Fibroblast of the aortic adventitia (primary cell): ENCODE measurements at regions not wholly inside any gene's neighbourhood (a gene's known extent, or its start where the extent isn't known, plus 50 kb on each side); places are given as distances from the start of the nearest gene placed in this dataset.

Source experiments
- DNase-seq: peaks from one replicate; pipeline ENCODE4 v3.0.0-alpha.2; 2010; ENCODE audit warnings: low read depth
- H3K4me3 ChIP-seq: 2 replicates; pipeline ENCODE4 v1.5.1; 2011; ENCODE audit warnings: low read depth, mild to moderate bottlenecking, control low read depth, low read length, moderate library complexity
- TF ChIP-seq, protein P1 (sequence below): IDR thresholded peaks from 2 replicates; pipeline ENCODE4 v1.5.1; 2011; ENCODE audit warnings: mild to moderate bottlenecking, low read length, control low read depth, inconsistent platforms; ENCODE audit not compliant: insufficient read depth

DNA sequence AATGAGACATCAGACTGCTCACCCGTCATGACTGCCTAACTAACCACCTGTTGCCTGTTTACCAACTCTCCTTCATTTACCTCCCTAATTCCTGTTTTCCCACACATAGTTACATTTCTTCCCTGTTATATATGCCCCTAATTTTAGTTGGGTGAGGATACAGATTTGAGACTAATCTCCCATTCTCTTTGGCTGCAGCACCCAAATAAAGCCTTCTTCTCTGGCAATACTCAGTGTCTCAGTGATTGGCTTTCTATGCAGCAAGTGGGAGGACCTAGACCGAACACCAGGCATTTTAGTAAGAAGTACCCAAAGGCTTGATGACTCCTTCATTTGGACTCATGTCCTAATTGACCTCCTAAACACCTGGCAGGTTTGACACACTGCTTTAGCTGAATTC lies 147.2 kb downstream of the TRIB2 start:
- TF ChIP-seq, protein P1, sequence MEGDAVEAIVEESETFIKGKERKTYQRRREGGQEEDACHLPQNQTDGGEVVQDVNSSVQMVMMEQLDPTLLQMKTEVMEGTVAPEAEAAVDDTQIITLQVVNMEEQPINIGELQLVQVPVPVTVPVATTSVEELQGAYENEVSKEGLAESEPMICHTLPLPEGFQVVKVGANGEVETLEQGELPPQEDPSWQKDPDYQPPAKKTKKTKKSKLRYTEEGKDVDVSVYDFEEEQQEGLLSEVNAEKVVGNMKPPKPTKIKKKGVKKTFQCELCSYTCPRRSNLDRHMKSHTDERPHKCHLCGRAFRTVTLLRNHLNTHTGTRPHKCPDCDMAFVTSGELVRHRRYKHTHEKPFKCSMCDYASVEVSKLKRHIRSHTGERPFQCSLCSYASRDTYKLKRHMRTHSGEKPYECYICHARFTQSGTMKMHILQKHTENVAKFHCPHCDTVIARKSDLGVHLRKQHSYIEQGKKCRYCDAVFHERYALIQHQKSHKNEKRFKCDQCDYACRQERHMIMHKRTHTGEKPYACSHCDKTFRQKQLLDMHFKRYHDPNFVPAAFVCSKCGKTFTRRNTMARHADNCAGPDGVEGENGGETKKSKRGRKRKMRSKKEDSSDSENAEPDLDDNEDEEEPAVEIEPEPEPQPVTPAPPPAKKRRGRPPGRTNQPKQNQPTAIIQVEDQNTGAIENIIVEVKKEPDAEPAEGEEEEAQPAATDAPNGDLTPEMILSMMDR: no peak
- H3K4me3 ChIP-seq: no peak overlapping the region
- DNase-seq: no peak

DNA sequence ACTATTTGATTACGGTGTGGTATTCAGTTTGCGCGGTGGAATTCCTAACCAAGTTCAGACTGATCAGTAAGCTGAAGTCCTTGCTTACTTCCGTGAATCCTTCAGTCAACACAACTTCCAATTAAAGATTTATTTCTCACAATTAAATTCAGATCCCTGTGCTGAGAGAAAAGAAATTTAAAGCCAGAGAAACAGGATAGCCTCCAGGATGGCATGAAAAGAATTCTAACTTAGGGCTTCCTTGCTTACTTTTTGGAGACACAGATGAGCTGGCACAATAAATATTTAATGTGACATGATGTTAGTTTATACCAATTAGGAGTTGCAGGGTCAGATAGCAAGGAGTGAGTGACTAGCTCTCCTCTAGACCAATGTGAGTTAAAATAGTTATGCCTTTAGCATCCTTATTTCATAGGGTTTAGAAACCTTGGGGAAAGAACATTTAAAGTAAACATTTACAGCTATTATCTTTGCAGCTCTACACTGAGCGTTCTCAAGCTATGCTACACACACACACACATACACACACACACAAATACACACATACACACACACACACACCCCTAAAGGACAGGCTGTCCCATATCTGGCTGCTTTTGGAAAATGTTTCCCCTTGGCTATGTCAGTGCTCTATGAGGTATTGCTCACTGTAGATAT lies 151.0 kb downstream of the TRIB2 start:
- no peak for DNase-seq
- no peak overlapping the region for H3K4me3 ChIP-seq
- TF ChIP-seq, protein P1: no peak

DNA sequence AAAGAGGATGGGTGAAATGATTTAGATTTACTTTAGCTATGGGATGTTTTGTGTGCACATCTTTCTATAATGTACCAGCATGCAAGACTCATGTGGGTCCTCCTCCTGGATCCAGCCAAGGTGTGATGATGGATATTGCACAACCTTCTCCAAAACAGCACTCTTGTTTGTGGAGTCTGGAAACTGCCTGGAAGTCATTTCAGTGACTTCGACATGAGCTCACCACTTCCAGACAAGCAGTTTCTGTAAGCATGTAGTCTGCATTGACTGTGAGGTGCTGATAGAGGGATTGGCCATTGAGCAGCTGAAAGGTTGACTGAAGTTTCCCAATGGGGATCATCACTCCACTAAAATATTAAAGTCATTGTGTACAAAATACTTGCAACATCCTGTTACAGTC lies 154.0 kb downstream of the TRIB2 start:
- H3K4me3 ChIP-seq: no peak overlapping the region
- TF ChIP-seq, protein P1: no peak
- DNase-seq: peak; percentile 14

DNA sequence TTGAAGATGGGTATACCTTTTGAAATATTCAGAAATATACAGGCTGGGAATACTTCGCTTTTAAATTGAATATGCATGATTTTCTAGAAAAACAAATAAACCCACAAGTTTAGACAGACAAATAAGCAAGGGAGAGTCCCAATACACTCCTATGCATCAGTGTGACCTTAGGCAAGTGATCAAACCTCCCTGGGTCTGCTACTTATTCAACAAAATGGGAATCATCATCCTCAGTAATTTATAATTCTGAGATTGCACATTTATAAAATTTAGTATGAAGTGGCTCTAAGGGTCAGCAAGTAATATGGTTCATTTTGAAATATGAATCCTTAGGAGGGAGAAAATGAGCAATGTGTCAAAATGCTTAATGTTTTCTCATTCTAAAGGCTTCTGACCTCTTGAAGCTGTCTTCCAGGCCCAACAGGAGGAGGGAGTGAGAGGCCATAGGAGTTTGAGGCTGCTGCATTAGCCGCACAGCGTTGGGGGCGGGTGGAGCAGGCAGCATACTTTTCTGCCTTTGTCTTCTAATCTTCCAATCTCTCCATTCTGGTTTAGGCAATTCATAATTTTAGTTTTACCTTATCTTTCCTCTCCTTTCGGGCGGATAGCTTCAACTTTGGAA lies 155.1 kb downstream of the TRIB2 start:
- H3K4me3 ChIP-seq: no peak overlapping the region
- TF ChIP-seq, protein P1: no peak
- no peak for DNase-seq

DNA sequence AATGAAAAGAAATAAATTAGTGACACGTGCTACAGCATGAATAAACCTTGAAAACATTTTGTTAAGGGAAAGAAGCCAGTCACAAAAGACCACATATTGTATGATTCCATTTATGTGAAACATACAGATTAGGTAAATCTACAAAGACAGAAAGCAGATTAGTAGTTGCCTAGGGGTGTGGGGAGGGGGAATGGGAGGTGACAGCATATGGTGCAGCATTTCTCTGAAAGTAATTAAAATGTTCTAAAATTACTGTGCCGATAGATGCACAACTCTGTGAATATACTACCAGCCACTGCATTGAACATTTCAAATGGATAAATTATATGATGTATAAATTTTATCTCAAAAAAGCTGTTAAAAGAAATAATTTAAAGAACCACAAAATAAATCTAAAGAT lies 161.0 kb downstream of the TRIB2 start:
- no peak overlapping the region for H3K4me3 ChIP-seq
- TF ChIP-seq, protein P1: no peak
- no peak for DNase-seq

DNA sequence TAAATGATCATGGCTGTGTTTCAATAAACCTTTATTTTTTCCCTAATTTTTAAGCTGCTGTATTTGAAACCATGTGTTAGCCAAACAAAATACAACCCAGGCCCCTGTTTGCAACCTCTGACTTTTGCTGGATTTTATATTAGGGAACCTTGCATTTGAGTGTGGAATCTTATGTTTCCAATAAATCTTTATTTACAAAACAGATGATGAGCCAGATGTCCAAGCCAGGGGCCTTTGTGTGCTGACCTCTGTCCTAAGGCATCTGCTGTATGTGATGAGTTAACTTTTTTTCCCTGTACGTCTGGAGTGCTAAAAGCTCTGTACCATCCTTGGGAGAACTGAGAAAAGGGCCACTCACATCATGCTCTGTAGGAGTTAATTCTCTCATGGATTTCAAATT lies 162.9 kb downstream of the TRIB2 start:
- no peak overlapping the region for H3K4me3 ChIP-seq
- DNase-seq: no peak
- TF ChIP-seq, protein P1: no peak
